Smooth muscle cell (in vitro differentiated cells): ENCODE measurements at regions not wholly inside any gene's neighbourhood (a gene's known extent, or its start where the extent isn't known, plus 50 kb on each side); places are given as distances from the start of the nearest gene placed in this dataset.
"Not testable (repeated sequence)": the region's sequence is repeated elsewhere in the genome, so short reads cannot be mapped to it uniquely, and the experiment has no call there.

Experiments used
- DNase-seq: peaks from one replicate; lab custom pipeline; 2025; ENCODE audit not compliant: unreplicated experiment; lab: John Stamatoyannopoulos, UW
- H2AFZ ChIP-seq: fragments of 200-600 bp; sonication (generic); 2 replicates; pipeline ENCODE4 v1.6.0; 2016; ENCODE audit warnings: antibody characterized with exemption, low read depth, mild to moderate bottlenecking
- H3F3A ChIP-seq: fragments of 200-600 bp; sonication (generic); 2 replicates; pipeline ENCODE4 v1.6.0; 2017; ENCODE audit warnings: antibody characterized with exemption, low read depth
- H3K27ac ChIP-seq: fragments of 200-600 bp; sonication (generic); 2 replicates; pipeline ENCODE4 v1.5.1; 2016; ENCODE audit warnings: low read depth, mild to moderate bottlenecking
- H3K27me3 ChIP-seq: fragments of 200-600 bp; sonication (generic); 2 replicates; pipeline ENCODE4 v1.6.1; 2016; ENCODE audit warnings: low read depth, mild to moderate bottlenecking
- H3K36me3 ChIP-seq: fragments of 200-600 bp; sonication (generic); 2 replicates; pipeline ENCODE4 v1.5.1; 2016; ENCODE audit warnings: low read depth
- H3K4me1 ChIP-seq: fragments of 200-600 bp; sonication (generic); 2 replicates; pipeline ENCODE4 v1.5.1; 2016; ENCODE audit warnings: low read depth
- H3K4me2 ChIP-seq: fragments of 200-600 bp; sonication (generic); 2 replicates; pipeline ENCODE4 v1.6.0; 2016; ENCODE audit warnings: mild to moderate bottlenecking
- H3K4me3 ChIP-seq: fragments of 200-600 bp; sonication (generic); 2 replicates; pipeline ENCODE4 v1.5.1; 2016; ENCODE audit warnings: mild to moderate bottlenecking
- H3K79me2 ChIP-seq: fragments of 200-600 bp; sonication (generic); 2 replicates; pipeline ENCODE4 v1.6.0; 2016; ENCODE audit warnings: low read depth, mild to moderate bottlenecking
- H3K9ac ChIP-seq: fragments of 200-600 bp; sonication (generic); 2 replicates; pipeline ENCODE4 v1.6.0; 2016; ENCODE audit warnings: low read depth
- H3K9me3 ChIP-seq: fragments of 200-600 bp; sonication (generic); replicated peaks from 2 replicates; pipeline ENCODE4 v1.5.1; 2016; ENCODE audit warnings: low read depth
- H4K20me1 ChIP-seq: fragments of 200-600 bp; sonication (generic); 2 replicates; pipeline ENCODE4 v1.6.0; 2016; ENCODE audit warnings: low read depth
- WGBS: methylation state at CpG from one replicate; pipeline ENCODE4 v1.1.7; 2016; ENCODE audit warnings: low lambda C conversion rate; 5-methylcytosine and 5-hydroxymethylcytosine counted together
- TF ChIP-seq, protein P1 (sequence below): fragments of 200-600 bp; sonication (generic); IDR thresholded peaks from 2 replicates; pipeline ENCODE4 v1.5.1; 2017; ENCODE audit warnings: borderline replicate concordance, mild to moderate bottlenecking, antibody characterized with exemption; ENCODE audit not compliant: insufficient read depth, poor library complexity, severe bottlenecking

- Histone ChIP-seq H4K20me1 (no peaks in the 10 kb centered on the region), H2AFZ (no peak overlapping the region), H3K4me2 (no peak overlapping the region), H3K27me3 (no peaks in the 10 kb centered on the region), H3K4me1 (no peaks in the 10 kb centered on the region), H3K79me2 (no peaks in the 10 kb centered on the region), H3K4me3 (no peak overlapping the region), H3K27ac (no peak overlapping the region), H3F3A (no peaks in the 10 kb centered on the region), H3K9ac (no peak overlapping the region), H3K36me3 (no peaks in the 10 kb centered on the region), H3K9me3 (no peaks in the 10 kb centered on the region)
- TF ChIP-seq, protein P1, sequence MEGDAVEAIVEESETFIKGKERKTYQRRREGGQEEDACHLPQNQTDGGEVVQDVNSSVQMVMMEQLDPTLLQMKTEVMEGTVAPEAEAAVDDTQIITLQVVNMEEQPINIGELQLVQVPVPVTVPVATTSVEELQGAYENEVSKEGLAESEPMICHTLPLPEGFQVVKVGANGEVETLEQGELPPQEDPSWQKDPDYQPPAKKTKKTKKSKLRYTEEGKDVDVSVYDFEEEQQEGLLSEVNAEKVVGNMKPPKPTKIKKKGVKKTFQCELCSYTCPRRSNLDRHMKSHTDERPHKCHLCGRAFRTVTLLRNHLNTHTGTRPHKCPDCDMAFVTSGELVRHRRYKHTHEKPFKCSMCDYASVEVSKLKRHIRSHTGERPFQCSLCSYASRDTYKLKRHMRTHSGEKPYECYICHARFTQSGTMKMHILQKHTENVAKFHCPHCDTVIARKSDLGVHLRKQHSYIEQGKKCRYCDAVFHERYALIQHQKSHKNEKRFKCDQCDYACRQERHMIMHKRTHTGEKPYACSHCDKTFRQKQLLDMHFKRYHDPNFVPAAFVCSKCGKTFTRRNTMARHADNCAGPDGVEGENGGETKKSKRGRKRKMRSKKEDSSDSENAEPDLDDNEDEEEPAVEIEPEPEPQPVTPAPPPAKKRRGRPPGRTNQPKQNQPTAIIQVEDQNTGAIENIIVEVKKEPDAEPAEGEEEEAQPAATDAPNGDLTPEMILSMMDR, result no peak
- 90% methylated on average over 6 of the region's 6 CpGs for WGBS
- no peak for DNase-seq
Measured at GRCh38 chr18:71221405-71221804, 932.6 kb downstream of the SOCS6 start.

GRCh38 chr18:71212739-71213138, 923.9 kb downstream of the SOCS6 start:
- H3K4me2 ChIP-seq, H3K4me1 ChIP-seq, H2AFZ ChIP-seq, H4K20me1 ChIP-seq, H3K27ac ChIP-seq, H3K4me3 ChIP-seq, DNase-seq, H3K27me3 ChIP-seq, H3K9ac ChIP-seq, H3F3A ChIP-seq, H3K79me2 ChIP-seq, H3K9me3 ChIP-seq, H3K36me3 ChIP-seq: not testable (repeated sequence)
- WGBS, result 96% methylated on average over 15 of the region's 26 CpGs

- Histone ChIP-seq H2AFZ (no peak overlapping the region), H3K27me3 (no peaks in the 10 kb centered on the region), H3K4me2 (no peak overlapping the region), H3K27ac (no peak overlapping the region), H3K36me3 (no peaks in the 10 kb centered on the region), H3K79me2 (no peaks in the 10 kb centered on the region), H4K20me1 (no peaks in the 10 kb centered on the region), H3K9ac (no peak overlapping the region), H3F3A (no peaks in the 10 kb centered on the region), H3K9me3 (no peaks in the 10 kb centered on the region), H3K4me1 (no peaks in the 10 kb centered on the region), H3K4me3 (no peak overlapping the region)
- no peak for DNase-seq
- TF ChIP-seq, protein P1, result no peak
- WGBS, result 93% methylated on average over 9 of the region's 33 CpGs
Measured at GRCh38 chr18:71212222-71212621, 923.4 kb downstream of the SOCS6 start.

- Histone ChIP-seq H2AFZ (no peak overlapping the region), H3F3A (no peaks in the 10 kb centered on the region), H3K4me2 (no peak overlapping the region), H3K36me3 (no peaks in the 10 kb centered on the region), H3K79me2 (no peaks in the 10 kb centered on the region), H3K4me1 (no peaks in the 10 kb centered on the region), H3K9ac (no peak overlapping the region), H4K20me1 (no peaks in the 10 kb centered on the region), H3K27me3 (no peaks in the 10 kb centered on the region), H3K27ac (no peak overlapping the region), H3K4me3 (no peak overlapping the region), H3K9me3 (no peaks in the 10 kb centered on the region)
- DNase-seq, result no peak
- TF ChIP-seq, protein P1, result no peak
- 64% methylated on average over 2 of the region's 2 CpGs for WGBS
Measured at GRCh38 chr18:71209944-71210343, 921.1 kb downstream of the SOCS6 start.
